GM12864 (cell line): ENCODE measurements at regions not wholly inside any gene's neighbourhood (a gene's known extent, or its start where the extent isn't known, plus 50 kb on each side); places are given as distances from the start of the nearest gene placed in this dataset.

Experiments used
- DNase-seq: peaks from one replicate; pipeline ENCODE4 v3.0.0-alpha.2; 2011; ENCODE audit warnings: low read depth
- H3K4me3 ChIP-seq: 2 replicates; pipeline ENCODE4 v1.5.1; 2011; ENCODE audit warnings: mild to moderate bottlenecking, low read depth, low read length, control low read depth
- TF ChIP-seq, protein P1 (sequence below): IDR thresholded peaks from 2 replicates; pipeline ENCODE4 v1.5.1; 2011; ENCODE audit warnings: low read depth, mild to moderate bottlenecking, moderate library complexity, low read length, control low read depth, inconsistent platforms; ENCODE audit errors: missing control alignments

DNA sequence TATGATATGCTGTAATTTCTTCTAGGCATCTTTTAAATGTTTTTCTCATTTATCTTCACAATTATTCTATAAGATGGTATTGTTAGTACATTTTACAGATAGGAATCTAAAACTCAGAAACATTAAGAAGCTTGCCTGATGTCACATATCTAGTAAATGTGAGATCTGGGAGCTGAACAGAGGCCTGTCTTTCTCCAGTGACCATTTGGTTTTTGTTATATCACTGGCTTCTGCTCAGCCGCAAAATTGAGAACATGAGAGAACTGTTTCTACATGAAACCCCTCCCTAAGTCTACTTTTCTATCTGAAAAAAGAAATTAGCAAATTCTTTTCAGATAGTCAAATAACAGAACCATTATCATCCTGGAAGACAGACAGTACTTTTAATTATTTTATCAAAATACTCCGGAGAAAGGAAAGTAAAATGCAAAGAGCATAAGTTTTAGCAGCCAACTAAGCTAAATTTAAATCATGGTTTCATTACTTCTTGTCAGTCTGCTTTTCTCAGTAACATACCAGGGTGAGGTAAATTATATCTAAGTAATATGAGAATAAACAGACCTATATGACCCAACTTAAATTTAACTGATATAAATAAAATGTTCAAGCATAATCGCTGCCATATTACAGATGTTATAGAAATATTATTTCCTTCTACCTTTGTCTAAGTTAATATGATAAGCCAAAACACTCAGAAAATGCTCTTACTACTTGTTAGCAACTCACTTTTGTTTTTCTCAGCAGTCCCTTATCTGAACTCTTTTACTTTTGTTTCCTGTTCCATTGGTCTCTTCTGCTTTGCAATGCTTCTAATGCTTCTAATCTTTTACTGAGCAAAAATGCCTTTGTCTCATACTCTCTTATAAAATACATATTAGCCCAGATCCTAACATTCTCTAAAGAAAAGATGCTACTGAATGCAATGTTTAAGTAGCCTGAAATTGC is 68.0 kb upstream of the MBNL1 start:
- peak overlapping the region; percentile 36; the same call in 1 of the 2 replicates for H3K4me3 ChIP-seq
- TF ChIP-seq, protein P1, sequence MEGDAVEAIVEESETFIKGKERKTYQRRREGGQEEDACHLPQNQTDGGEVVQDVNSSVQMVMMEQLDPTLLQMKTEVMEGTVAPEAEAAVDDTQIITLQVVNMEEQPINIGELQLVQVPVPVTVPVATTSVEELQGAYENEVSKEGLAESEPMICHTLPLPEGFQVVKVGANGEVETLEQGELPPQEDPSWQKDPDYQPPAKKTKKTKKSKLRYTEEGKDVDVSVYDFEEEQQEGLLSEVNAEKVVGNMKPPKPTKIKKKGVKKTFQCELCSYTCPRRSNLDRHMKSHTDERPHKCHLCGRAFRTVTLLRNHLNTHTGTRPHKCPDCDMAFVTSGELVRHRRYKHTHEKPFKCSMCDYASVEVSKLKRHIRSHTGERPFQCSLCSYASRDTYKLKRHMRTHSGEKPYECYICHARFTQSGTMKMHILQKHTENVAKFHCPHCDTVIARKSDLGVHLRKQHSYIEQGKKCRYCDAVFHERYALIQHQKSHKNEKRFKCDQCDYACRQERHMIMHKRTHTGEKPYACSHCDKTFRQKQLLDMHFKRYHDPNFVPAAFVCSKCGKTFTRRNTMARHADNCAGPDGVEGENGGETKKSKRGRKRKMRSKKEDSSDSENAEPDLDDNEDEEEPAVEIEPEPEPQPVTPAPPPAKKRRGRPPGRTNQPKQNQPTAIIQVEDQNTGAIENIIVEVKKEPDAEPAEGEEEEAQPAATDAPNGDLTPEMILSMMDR: no peak
- DNase-seq: no peak

DNA sequence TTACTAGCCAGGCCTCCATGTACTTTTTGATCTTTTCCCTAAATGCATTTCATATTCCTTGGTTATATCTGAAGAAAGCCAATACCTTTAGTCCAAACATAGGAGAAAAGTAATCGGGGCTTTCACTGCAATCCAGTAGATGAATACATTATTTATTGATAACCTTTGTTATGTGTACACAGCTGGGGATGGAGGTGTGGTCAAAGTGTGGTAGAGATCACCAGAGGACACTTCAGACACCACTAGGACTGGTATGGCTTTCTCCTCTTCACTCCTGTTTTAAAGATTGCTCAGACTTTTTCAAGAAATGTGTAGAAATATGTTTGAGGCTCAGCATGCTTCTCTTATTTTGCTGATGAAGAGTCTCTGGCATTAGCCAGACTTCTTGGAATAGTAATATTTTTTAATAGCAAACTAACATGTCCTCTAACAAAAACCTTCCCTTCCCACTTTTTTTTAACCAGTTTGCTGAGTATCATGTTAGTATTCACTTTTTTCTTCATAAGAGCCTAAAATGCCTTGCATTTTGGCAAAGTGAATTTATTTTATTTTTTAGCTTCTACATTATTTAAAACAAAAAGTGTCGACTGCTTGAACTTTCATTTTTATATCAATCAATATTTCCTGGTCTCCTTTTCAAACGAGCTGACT is 65.6 kb upstream of the MBNL1 start:
- TF ChIP-seq, protein P1: no peak
- DNase-seq: no peak
- peak overlapping the region; percentile 43 for H3K4me3 ChIP-seq

DNA sequence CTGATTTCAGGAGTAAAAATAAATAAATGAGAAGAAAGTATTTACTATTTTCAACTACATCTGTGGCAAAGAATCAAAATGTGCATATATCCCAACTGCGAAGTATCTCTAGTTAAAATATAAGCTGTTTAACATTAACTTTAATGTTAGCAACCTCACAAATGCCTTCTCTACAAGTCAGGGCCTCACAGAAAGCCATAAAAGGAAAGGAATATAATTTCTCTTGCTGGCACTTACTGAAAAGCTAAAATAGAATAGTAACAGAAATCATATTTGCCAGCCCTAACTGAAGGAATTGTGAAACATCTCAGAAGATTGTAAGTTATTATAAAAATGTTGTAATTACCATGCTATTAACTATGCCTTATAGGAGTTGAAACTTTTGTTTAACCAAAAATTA is 65.1 kb upstream of the MBNL1 start:
- no peak for DNase-seq
- peak overlapping the region; percentile 43; the same call in 1 of the 2 replicates for H3K4me3 ChIP-seq
- TF ChIP-seq, protein P1: no peak

DNA sequence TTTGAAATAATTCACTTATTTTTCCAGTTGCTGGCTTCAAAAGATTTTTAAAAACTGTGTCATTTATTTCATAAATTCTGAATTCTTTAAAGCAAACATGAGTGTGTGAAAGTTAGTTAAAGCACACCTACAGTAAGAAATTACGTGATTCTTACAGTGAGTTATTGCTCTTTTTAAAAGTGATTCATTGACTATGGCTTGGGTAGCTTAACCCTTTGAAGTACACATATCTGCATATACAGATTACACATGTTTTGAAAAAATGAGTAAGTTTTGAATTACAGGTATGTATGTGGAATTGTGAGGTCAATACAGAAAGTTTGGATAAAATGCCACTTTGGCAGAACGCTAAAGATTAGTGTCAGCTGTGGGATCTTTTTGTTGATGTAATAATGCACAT is 64.5 kb upstream of the MBNL1 start:
- no peak for DNase-seq
- TF ChIP-seq, protein P1: no peak
- H3K4me3 ChIP-seq: peak overlapping the region; percentile 12; the same call in 1 of the 2 replicates

DNA sequence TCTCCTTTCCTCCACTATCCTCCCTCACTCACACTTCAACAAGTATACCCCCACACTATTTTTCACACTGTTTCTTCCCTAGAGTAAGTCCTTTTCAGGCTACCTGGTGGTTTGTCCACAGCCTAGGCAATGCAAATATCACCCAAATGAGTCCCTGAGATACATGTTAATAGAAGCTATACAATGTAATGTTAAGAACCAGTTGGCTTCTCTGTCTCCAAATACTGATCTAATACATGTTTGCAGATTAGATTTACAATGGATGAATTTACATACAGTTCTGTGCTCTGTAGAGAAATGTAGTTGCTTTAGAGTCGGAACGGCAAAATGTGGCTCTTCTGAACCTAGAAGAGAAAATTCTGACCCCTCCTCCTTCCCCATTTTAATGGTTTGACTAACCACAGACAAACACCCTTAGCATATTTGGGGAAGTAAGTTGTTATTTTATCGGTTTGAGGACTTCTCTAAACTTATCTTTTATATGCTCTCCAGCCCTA is 63.6 kb upstream of the MBNL1 start:
- TF ChIP-seq, protein P1: no peak
- H3K4me3 ChIP-seq: peak overlapping the region; percentile 44
- DNase-seq: no peak

DNA sequence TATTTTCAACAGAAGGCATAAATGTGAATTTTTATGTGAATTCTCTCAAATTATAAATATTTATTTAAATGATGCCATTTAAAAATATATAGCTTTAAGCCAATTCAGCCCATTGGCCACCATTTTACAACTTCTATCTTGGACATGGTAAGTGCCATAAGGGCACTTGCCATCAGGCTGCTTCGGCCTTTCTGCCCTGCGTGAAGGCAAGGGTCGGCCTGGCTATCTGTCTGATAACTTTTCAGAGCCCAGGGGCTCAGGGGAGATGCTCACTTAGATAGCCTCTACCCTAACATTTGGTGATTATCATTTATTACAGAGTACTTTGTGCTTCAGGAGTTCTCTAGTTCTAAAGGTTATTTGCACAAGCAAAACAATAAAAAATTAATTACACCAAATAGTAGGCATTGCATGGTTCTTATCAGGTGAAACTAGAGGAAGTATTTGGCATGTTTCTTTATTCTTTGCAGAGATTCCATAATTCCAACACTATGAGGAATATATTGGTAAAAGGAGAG is 62.4 kb upstream of the MBNL1 start:
- no peak overlapping the region for H3K4me3 ChIP-seq
- TF ChIP-seq, protein P1: no peak
- no peak for DNase-seq
